Ishikawa (cell line): ENCODE measurements at regions not wholly inside any gene's neighbourhood (a gene's known extent, or its start where the extent isn't known, plus 50 kb on each side); places are given as distances from the start of the nearest gene placed in this dataset.

Source experiments
- CEBPB ChIP-seq: IDR thresholded peaks from 2 replicates; pipeline ENCODE4 v1.6.1; 2012
- CREB1 ChIP-seq: IDR thresholded peaks from 2 replicates; pipeline ENCODE4 v1.6.1; 2012; ENCODE audit warnings: low read depth
- EGR1 ChIP-seq: IDR thresholded peaks from 2 replicates; pipeline ENCODE4 v1.6.1; 2012
- EP300 ChIP-seq: IDR thresholded peaks from 2 replicates; pipeline ENCODE4 v1.6.1; 2012; ENCODE audit warnings: borderline replicate concordance
- FOXM1 ChIP-seq: IDR thresholded peaks from 2 replicates; pipeline ENCODE4 v1.6.1; 2012; ENCODE audit warnings: low read depth, borderline replicate concordance
- NFIC ChIP-seq: IDR thresholded peaks from 2 replicates; pipeline ENCODE4 v1.6.1; 2012
- RAD21 ChIP-seq: IDR thresholded peaks from 2 replicates; pipeline ENCODE4 v1.6.1; 2012; ENCODE audit warnings: low read depth
- TAF1 ChIP-seq: IDR thresholded peaks from 2 replicates; pipeline ENCODE4 v1.6.1; 2012; ENCODE audit warnings: low read depth, mild to moderate bottlenecking
- TCF12 ChIP-seq: IDR thresholded peaks from 2 replicates; pipeline ENCODE4 v1.6.1; 2012; ENCODE audit warnings: low read depth
- TEAD4 ChIP-seq: IDR thresholded peaks from 2 replicates; pipeline ENCODE4 v1.6.1; 2012
- YY1 ChIP-seq: IDR thresholded peaks from 2 replicates; pipeline ENCODE4 v1.6.1; 2012; ENCODE audit warnings: low read depth
- ZBTB7A ChIP-seq: IDR thresholded peaks from 2 replicates; pipeline ENCODE4 v1.6.1; 2012; ENCODE audit warnings: low read depth
- TF ChIP-seq, protein P1 (sequence below): IDR thresholded peaks from 2 replicates; pipeline ENCODE4 v1.6.1; 2012; ENCODE audit warnings: low read depth, mild to moderate bottlenecking
- TF ChIP-seq, protein P2 (sequence below): IDR thresholded peaks from 2 replicates; pipeline ENCODE4 v1.6.1; 2012
- TF ChIP-seq, protein P3 (sequence below): IDR thresholded peaks from 2 replicates; pipeline ENCODE4 v1.6.1; 2012

DNA sequence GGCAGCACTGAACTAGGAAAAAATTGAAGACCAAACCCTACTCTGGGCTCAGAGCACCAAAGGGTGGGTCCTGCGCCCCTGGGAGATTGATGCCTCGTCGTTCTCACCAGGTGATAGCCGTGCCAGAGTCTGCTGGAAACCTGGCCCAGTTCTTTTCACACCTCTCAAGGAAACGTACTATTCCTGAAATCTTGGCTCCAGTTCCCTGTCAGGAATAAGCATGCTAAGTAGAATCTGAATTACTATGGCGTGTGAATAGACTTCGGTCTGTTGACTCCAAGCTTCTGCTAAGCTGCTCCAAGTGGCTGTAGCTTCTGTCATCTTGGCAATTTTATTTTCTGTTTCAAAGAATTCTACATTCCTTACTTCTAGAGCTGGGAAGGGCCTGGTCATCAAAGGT is 75.4 kb downstream of the MARCHF4 start:
- TF ChIP-seq EP300 (no peak), ZBTB7A (no peak), TCF12 (no peak), EGR1 (no peak)
- TF ChIP-seq, protein P1, sequence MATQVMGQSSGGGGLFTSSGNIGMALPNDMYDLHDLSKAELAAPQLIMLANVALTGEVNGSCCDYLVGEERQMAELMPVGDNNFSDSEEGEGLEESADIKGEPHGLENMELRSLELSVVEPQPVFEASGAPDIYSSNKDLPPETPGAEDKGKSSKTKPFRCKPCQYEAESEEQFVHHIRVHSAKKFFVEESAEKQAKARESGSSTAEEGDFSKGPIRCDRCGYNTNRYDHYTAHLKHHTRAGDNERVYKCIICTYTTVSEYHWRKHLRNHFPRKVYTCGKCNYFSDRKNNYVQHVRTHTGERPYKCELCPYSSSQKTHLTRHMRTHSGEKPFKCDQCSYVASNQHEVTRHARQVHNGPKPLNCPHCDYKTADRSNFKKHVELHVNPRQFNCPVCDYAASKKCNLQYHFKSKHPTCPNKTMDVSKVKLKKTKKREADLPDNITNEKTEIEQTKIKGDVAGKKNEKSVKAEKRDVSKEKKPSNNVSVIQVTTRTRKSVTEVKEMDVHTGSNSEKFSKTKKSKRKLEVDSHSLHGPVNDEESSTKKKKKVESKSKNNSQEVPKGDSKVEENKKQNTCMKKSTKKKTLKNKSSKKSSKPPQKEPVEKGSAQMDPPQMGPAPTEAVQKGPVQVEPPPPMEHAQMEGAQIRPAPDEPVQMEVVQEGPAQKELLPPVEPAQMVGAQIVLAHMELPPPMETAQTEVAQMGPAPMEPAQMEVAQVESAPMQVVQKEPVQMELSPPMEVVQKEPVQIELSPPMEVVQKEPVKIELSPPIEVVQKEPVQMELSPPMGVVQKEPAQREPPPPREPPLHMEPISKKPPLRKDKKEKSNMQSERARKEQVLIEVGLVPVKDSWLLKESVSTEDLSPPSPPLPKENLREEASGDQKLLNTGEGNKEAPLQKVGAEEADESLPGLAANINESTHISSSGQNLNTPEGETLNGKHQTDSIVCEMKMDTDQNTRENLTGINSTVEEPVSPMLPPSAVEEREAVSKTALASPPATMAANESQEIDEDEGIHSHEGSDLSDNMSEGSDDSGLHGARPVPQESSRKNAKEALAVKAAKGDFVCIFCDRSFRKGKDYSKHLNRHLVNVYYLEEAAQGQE = no peak
- TF ChIP-seq, protein P2, sequence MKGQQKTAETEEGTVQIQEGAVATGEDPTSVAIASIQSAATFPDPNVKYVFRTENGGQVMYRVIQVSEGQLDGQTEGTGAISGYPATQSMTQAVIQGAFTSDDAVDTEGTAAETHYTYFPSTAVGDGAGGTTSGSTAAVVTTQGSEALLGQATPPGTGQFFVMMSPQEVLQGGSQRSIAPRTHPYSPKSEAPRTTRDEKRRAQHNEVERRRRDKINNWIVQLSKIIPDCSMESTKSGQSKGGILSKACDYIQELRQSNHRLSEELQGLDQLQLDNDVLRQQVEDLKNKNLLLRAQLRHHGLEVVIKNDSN = no peak

DNA sequence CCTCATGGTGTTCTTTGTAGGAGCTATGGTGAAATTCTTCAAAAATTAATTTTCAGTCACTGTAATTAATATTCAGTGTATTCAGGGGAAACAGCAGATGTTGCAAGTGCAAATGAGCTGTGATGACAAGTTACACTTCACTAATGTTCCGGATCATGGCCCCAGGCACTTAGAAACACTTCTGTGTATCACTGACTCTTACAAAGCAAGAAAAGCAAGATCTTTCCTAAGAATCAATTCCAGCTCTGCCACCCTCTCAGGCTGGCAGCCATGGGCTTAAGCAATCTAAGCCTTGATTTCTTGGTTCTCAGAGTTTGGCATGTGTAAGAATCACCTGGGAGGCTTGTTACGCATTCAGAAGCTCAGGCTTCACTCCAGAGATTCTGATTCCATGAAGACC is 78.0 kb downstream of the MARCHF4 start:
- TF ChIP-seq, protein P2 = no peak
- TF ChIP-seq TEAD4 (no peak), TAF1 (no peak), YY1 (no peak), CREB1 (no peak), RAD21 (no peak), EGR1 (no peak), EP300 (no peak), FOXM1 (no peak), TCF12 (no peak), NFIC (no peak), ZBTB7A (no peak), CEBPB (no peak)
- TF ChIP-seq, protein P1 = no peak
- TF ChIP-seq, protein P3, sequence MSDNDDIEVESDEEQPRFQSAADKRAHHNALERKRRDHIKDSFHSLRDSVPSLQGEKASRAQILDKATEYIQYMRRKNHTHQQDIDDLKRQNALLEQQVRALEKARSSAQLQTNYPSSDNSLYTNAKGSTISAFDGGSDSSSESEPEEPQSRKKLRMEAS = no peak

DNA sequence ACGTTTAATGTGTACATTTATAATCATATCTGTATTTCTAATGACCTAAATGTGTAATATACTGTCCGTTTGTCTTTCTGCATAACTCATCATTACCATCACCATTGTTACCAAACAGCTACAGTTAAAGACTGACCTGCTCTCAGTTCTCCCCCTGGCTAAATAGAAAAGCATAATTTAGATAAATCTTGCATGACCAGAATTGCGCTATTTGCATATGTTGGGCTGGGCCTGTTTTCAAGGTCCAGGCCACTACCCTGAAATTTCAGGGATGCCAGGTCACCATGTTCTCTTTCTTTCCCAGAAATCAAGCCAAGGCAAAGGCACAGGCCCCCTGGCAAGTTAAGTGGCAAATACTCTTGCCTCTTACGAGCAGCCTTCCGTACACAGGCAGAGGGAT is 78.4 kb downstream of the MARCHF4 start:
- TF ChIP-seq TEAD4 = no peak
- TF ChIP-seq TCF12 = no peak

DNA sequence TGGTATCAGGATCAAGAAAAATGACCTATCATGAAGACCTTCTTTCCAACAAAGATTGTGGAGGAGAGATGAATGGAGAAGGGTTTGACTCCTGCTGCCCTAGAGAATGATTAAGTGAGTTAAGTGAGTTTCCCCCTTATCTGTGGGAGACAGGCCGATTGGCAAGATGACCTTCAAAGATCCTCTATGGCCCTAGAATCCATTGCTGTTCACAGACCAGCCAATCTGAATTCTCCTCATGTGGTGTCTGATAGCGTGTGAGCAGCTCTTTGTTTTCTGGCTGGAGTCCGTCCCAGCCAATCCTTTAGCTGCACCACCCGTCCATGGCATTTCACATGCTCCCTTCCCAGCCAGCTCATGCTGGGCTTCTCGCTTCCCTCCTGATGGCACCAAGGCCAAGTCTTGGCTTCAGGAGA is 79.4 kb downstream of the MARCHF4 start:
- TF ChIP-seq TAF1 = no peak
- TF ChIP-seq ZBTB7A = no peak
- no peak for TF ChIP-seq EP300
- no peak for TF ChIP-seq FOXM1
- TF ChIP-seq EGR1 = no peak

DNA sequence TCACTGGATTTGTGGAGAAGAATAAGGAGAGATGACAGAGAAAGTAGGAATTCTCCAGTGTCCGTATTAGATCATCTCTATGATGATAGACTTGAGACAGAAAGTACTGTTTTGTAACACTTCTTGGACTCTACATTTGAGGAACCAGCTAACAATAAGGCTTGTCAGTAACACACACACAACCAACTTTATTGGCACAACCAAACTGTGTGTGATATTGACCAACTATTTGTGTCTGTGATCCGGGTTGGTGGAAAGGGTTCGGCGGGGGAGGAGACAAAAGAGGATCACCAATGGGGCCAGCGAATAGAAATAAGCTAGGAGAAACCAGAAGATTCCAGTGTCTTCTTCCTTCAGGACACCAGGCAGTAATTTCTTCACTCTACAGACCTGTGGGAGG is 79.8 kb downstream of the MARCHF4 start:
- TF ChIP-seq CREB1 (no peak), TCF12 (no peak), EGR1 (no peak), CEBPB (no peak), ZBTB7A (no peak), FOXM1 (no peak)
- TF ChIP-seq, protein P2 = no peak
- TF ChIP-seq, protein P1 = no peak

DNA sequence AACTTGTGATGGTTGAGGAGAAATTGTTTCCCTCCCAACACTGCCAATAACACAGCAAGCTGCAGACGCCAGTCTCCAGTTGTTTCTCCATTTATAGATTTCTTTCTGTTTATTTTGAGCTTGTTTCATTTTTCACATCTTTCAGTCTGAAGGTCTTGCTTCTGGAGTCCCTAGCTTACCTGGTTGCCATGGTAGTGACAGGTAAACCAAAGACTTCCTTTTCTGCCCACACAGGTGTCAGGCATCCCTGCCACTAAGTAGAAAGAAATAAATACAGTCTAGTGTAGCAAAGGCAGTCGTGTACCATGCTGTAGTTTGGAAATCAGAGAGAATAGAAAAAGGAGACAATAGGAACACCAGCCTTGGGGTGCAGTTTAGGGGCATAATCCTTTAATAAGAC is 82.8 kb downstream of the MARCHF4 start:
- no peak for TF ChIP-seq TEAD4
- TF ChIP-seq, protein P1 = no peak
- no peak for TF ChIP-seq TCF12
- TF ChIP-seq, protein P2 = no peak
- no peak for TF ChIP-seq RAD21
- TF ChIP-seq, protein P3 = no peak
- no peak for TF ChIP-seq TAF1
- no peak for TF ChIP-seq EGR1
- TF ChIP-seq NFIC = no peak
- TF ChIP-seq ZBTB7A = no peak
- TF ChIP-seq EP300 = no peak
- TF ChIP-seq CREB1 = no peak
- TF ChIP-seq FOXM1 = no peak
- TF ChIP-seq YY1 = no peak
- no peak for TF ChIP-seq CEBPB
